B cell (primary cell): ENCODE measurements at regions not wholly inside any gene's neighbourhood (a gene's known extent, or its start where the extent isn't known, plus 50 kb on each side); places are given as distances from the start of the nearest gene placed in this dataset. TPM values are rescaled to one million over a fixed set of nuclear protein-coding genes. Genes with fewer than 3 reads are reported as not detected.

Experiments used
- ATAC-seq: fragments of 200-7000 bp; cut with Tn5 transposase; one replicate; pipeline ENCODE4 v1.10.0; 2021; ENCODE audit warnings: low read depth, mild to moderate bottlenecking, moderate number of reproducible peaks, moderate library complexity
- CTCF ChIA-PET: fragments of 350-600 bp; sonication (Branson Sonifier 250); formaldehyde crosslinking; loops from one replicate; lab custom pipeline; 2021; ENCODE audit warnings: antibody characterized with exemption, inconsistent platforms; lab: Charles Lee
- POLR2A ChIA-PET: fragments of 350-600 bp; sonication (Branson Sonifier 250); formaldehyde crosslinking; loops from one replicate; lab custom pipeline; 2021; ENCODE audit warnings: antibody characterized with exemption; lab: Charles Lee
- DNase-seq: peaks from one replicate; pipeline ENCODE4 v3.0.0; 2013
- H2AFZ ChIP-seq: 2 replicates; pipeline ENCODE4 v1.6.1; 2012; ENCODE audit warnings: mild to moderate bottlenecking, low read depth, low read length; ENCODE audit not compliant: insufficient read depth, poor library complexity, severe bottlenecking
- H3K27ac ChIP-seq, 2 donors: 1 replicate in 1 of 2; 2 replicates in 1 of 2; pipeline ENCODE4 v1.5.1; 2012 to 2013; ENCODE audit warnings: low read length in 2 of 2, mild to moderate bottlenecking in 2 of 2, moderate library complexity in 1 of 2
- H3K27me3 ChIP-seq, 4 experiments: fragments of 200-600 bp in 1 of 4; sonication (generic) in 1 of 4; replicated peaks in 1 of 4; 1 replicate in 2 of 4; 2 replicates in 2 of 4; pipeline versions ENCODE4 v1.6.1 to v1.7.0; 2013 to 2016; ENCODE audit warnings: low read length in 3 of 4, mild to moderate bottlenecking in 2 of 4, mixed read lengths in 1 of 4, moderate library complexity in 1 of 4; ENCODE audit not compliant: insufficient read depth in 4 of 4, control insufficient read depth in 3 of 4; ENCODE audit errors: control extremely low read depth in 1 of 4
- H3K36me3 ChIP-seq, 2 experiments: replicated peaks in 1 of 2; 1 replicate in 1 of 2; 2 replicates in 1 of 2; pipeline versions ENCODE4 v1.6.1 to v1.7.1; 2013; ENCODE audit warnings: low read length in 1 of 2; ENCODE audit not compliant: insufficient read depth in 2 of 2, control insufficient read depth in 1 of 2; ENCODE audit errors: control extremely low read depth in 1 of 2, extremely low read depth in 1 of 2
- H3K4me1 ChIP-seq, 2 donors: fragments of 200-600 bp in 1 of 2; sonication (generic) in 1 of 2; 1 replicate in 1 of 2; 2 replicates in 1 of 2; pipeline versions ENCODE4 v1.5.1 to v1.6.1; 2013 to 2017; ENCODE audit warnings: low read length in 2 of 2; ENCODE audit not compliant: control insufficient read depth in 2 of 2, insufficient read depth in 2 of 2
- H3K4me2 ChIP-seq: replicated peaks from 2 replicates; pipeline ENCODE3; 2012; ENCODE audit warnings: mild to moderate bottlenecking, low read depth, low read length; ENCODE audit not compliant: poor library complexity, severe bottlenecking
- H3K4me3 ChIP-seq, 5 experiments: fragments of 200-600 bp in 1 of 5; sonication (generic) in 1 of 5; 1 replicate in 3 of 5; 2 replicates in 2 of 5; pipeline versions ENCODE4 v1.5.1 to v1.7.0; 2011 to 2016; ENCODE audit warnings: low read length in 4 of 5, mild to moderate bottlenecking in 4 of 5, low read depth in 2 of 5, control low read depth in 1 of 5, moderate library complexity in 1 of 5; ENCODE audit not compliant: insufficient read depth in 1 of 5; ENCODE audit errors: control extremely low read depth in 1 of 5, extremely low read depth in 1 of 5
- H3K79me2 ChIP-seq: fragments of 200-600 bp; sonication (generic); one replicate; pipeline ENCODE4 v1.6.0; 2016; ENCODE audit warnings: low read length; ENCODE audit not compliant: control insufficient read depth, insufficient read depth
- H3K9ac ChIP-seq: fragments of 200-600 bp; sonication (generic); 2 replicates; pipeline ENCODE4 v1.6.1; 2017; ENCODE audit warnings: mild to moderate bottlenecking, low read length, moderate library complexity
- H3K9me3 ChIP-seq, 3 donors: one replicate each; pipeline versions ENCODE4 v1.6.1 to v1.7.1; 2013; ENCODE audit warnings: low read length in 2 of 3; ENCODE audit not compliant: control insufficient read depth in 2 of 3, insufficient read depth in 1 of 3; ENCODE audit errors: control extremely low read depth in 1 of 3
- H4K20me1 ChIP-seq: 2 replicates; pipeline ENCODE4 v1.6.0; 2012; ENCODE audit warnings: mild to moderate bottlenecking, low read length; ENCODE audit not compliant: insufficient read depth, control insufficient read depth, poor library complexity, severe bottlenecking
- H3K27ac Mint-ChIP-seq: one replicate; pipeline ENCODE4 v1.8.0; 2021; ENCODE audit warnings: mixed read lengths
- H3K27me3 Mint-ChIP-seq: one replicate; pipeline ENCODE4 v1.8.0; 2021; ENCODE audit warnings: mixed read lengths
- H3K4me1 Mint-ChIP-seq: one replicate; pipeline ENCODE4 v1.8.0; 2021; ENCODE audit warnings: mixed read lengths
- H3K4me3 Mint-ChIP-seq: one replicate; pipeline ENCODE4 v1.8.0; 2021; ENCODE audit warnings: mixed read lengths
- H3K9me3 Mint-ChIP-seq: one replicate; pipeline ENCODE4 v1.8.0; 2022; ENCODE audit warnings: mixed read lengths; ENCODE audit not compliant: insufficient read depth
- CTCF ChIP-seq: fragments of 200-600 bp; IDR thresholded peaks from one replicate; pipeline ENCODE4 v1.8.0; 2022; ENCODE audit warnings: antibody characterized with exemption, mild to moderate bottlenecking
- EZH2 ChIP-seq: IDR thresholded peaks from 2 replicates; pipeline ENCODE4 v1.6.1; 2012; ENCODE audit warnings: borderline replicate concordance, low read depth, mild to moderate bottlenecking, moderate library complexity, low read length; ENCODE audit not compliant: insufficient read depth, poor library complexity, severe bottlenecking
- intact Hi-C: fragments of 100-400 bp; cut with micrococcal nuclease; formaldehyde crosslinking; loops from one replicate; pipeline ENCODE4 v1.10.0; 2022
- small RNA-seq: library from RNA; depleted of rRNA; stranded (forward); fragments of <200 nt; gene quantifications from one replicate; pipeline ENCODE3, GENCODE V24; 2012; ENCODE audit warnings: low replicate concordance, low read depth; ENCODE audit not compliant: insufficient read length

- H3K27ac ChIP-seq, result no peak overlapping the region
- Mint-ChIP-seq H3K4me3 (no peak overlapping the region), H3K27me3 (no peaks in the 10 kb centered on the region), H3K9me3 (peaks cover 4% of the 10 kb centered on the region), H3K4me1 (no peaks in the 10 kb centered on the region), H3K27ac (no peak overlapping the region)
- H2AFZ ChIP-seq, result no peak overlapping the region
- no peak for ATAC-seq
- no peak overlapping the region for H3K4me3 ChIP-seq
- H3K4me1 ChIP-seq, result no peaks in the 10 kb centered on the region
- no peak for DNase-seq
- H3K79me2 ChIP-seq, result no peaks in the 10 kb centered on the region
- ChIA-PET CTCF (no interaction called here), POLR2A (no interaction called here)
- no peak for TF ChIP-seq EZH2
- no peak for TF ChIP-seq CTCF
- H3K9ac ChIP-seq, result no peak overlapping the region
- no peak overlapping the region for H3K4me2 ChIP-seq
- H3K27me3 ChIP-seq, result no peaks in the 10 kb centered on the region
- no peaks in the 10 kb centered on the region for H4K20me1 ChIP-seq
- no peaks in the 10 kb centered on the region for H3K36me3 ChIP-seq
- H3K9me3 ChIP-seq, result no peaks in the 10 kb centered on the region
- intact Hi-C loops, result no loop called here
These were observed 58.8 kb upstream of the FIGN start for GRCh38 chr2:163794635-163795034.

Small RNA genes lying in the stretch of these regions (small RNA-seq; reads per million reads assigned to genes)
- not detected for gene CYP2C56P
